ENCODE measurements at regions not wholly inside any gene's neighbourhood (a gene's known extent, or its start where the extent isn't known, plus 50 kb on each side); places are given as distances from the start of the nearest gene placed in this dataset.
A peak's percentile ranks its signal among the peaks of the same experiment; 100 is the strongest.

GRCh38 chr5:128591598-128592455, 53.8 kb upstream of the FBN2 start:
- DNase-seq (ENCODE audit: low read depth) = no peak

GRCh38 chr5:128596071-128596470, 58.0 kb upstream of the FBN2 start:
- DNase-seq (ENCODE audit: low read depth) = no peak

- DNase-seq (ENCODE audit: low read depth) = no peak
Observed at GRCh38 chr5:128597156-128597555, 59.1 kb upstream of the FBN2 start.

- DNase-seq (ENCODE audit: low read depth) = no peak
Observed at GRCh38 chr5:128613128-128613527, 75.1 kb upstream of the FBN2 start.

- no peak for DNase-seq (ENCODE audit: low read depth)
Observed at GRCh38 chr5:128613766-128614165, 75.7 kb upstream of the FBN2 start.

GRCh38 chr5:128615578-128615977, 77.5 kb upstream of the FBN2 start:
- DNase-seq (ENCODE audit: low read depth) = no peak

- no peak for DNase-seq (ENCODE audit: low read depth)
Observed at GRCh38 chr5:128626536-128627090, 88.6 kb upstream of the FBN2 start.

- no peak for DNase-seq (ENCODE audit: low read depth)
Observed at GRCh38 chr5:128627939-128628338, 89.9 kb upstream of the FBN2 start.

GRCh38 chr5:128629157-128629556, 91.1 kb upstream of the FBN2 start:
- DNase-seq (ENCODE audit: low read depth) = no peak

- no peak for DNase-seq (ENCODE audit: low read depth)
Observed at GRCh38 chr5:128630121-128630520, 92.1 kb upstream of the FBN2 start.

GRCh38 chr5:128631771-128632170, 93.7 kb upstream of the FBN2 start:
- no peak for DNase-seq (ENCODE audit: low read depth)

- no peak for DNase-seq (ENCODE audit: low read depth)
Observed at GRCh38 chr5:128632264-128632663, 94.2 kb upstream of the FBN2 start.

GRCh38 chr5:128633901-128634300, 95.9 kb upstream of the FBN2 start:
- DNase-seq (ENCODE audit: low read depth) = no peak

GRCh38 chr5:128635379-128635778, 97.3 kb upstream of the FBN2 start:
- no peak for DNase-seq (ENCODE audit: low read depth)

- no peak for DNase-seq (ENCODE audit: low read depth)
Observed at GRCh38 chr5:128636361-128636760, 98.3 kb upstream of the FBN2 start.

GRCh38 chr5:128637031-128637430, 99.0 kb upstream of the FBN2 start:
- DNase-seq (ENCODE audit: low read depth) = peak; percentile 74

- DNase-seq (ENCODE audit: low read depth) = no peak
Observed at GRCh38 chr5:128641861-128642260, 103.8 kb upstream of the FBN2 start.

GRCh38 chr5:128644863-128645262, 106.8 kb upstream of the FBN2 start:
- DNase-seq (ENCODE audit: low read depth) = peak; percentile 83

- DNase-seq (ENCODE audit: low read depth) = no peak
Observed at GRCh38 chr5:128645581-128645980, 107.5 kb upstream of the FBN2 start.

- no peak for DNase-seq (ENCODE audit: low read depth)
Observed at GRCh38 chr5:128646176-128646575, 108.1 kb upstream of the FBN2 start.

- DNase-seq (ENCODE audit: low read depth) = no peak
Observed at GRCh38 chr5:128649192-128649591, 111.1 kb upstream of the FBN2 start.

GRCh38 chr5:128662997-128663396, 125.0 kb upstream of the FBN2 start:
- no peak for DNase-seq (ENCODE audit: low read depth)

GRCh38 chr5:128665747-128666355, 127.8 kb upstream of the FBN2 start:
- no peak for DNase-seq (ENCODE audit: low read depth)

Data from non-pigmented ciliary epithelial cell (primary cell).